C4-2B (cell line): ENCODE measurements at regions not wholly inside any gene's neighbourhood (a gene's known extent, or its start where the extent isn't known, plus 50 kb on each side); places are given as distances from the start of the nearest gene placed in this dataset.

Source experiments
- CTCF ChIP-seq: fragments of 450-650 bp; conservative IDR thresholded peaks from 2 replicates; pipeline ENCODE4 v1.5.1; 2017; ENCODE audit warnings: mild to moderate bottlenecking
- ZFX ChIP-seq: fragments of 450-650 bp; IDR thresholded peaks from 2 replicates; pipeline ENCODE4 v1.6.1; 2017

GRCh38 chr3:43882976-43883680, 192.4 kb downstream of the ABHD5 start:
- no peak for TF ChIP-seq ZFX
- no peak for TF ChIP-seq CTCF
